Fibroblast of villous mesenchyme (primary cell): ENCODE measurements at regions not wholly inside any gene's neighbourhood (a gene's known extent, or its start where the extent isn't known, plus 50 kb on each side); places are given as distances from the start of the nearest gene placed in this dataset.

Experiments
- DNase-seq: peaks from one replicate; pipeline ENCODE4 v3.0.0-alpha.2; 2010; ENCODE audit warnings: low read depth
- H3K4me3 ChIP-seq: 2 replicates; pipeline ENCODE4 v1.5.1; 2011; ENCODE audit warnings: low read depth, mild to moderate bottlenecking, low read length
- TF ChIP-seq, protein P1 (sequence below): IDR thresholded peaks from 2 replicates; pipeline ENCODE4 v1.5.1; 2012; ENCODE audit warnings: low read depth, mild to moderate bottlenecking, low read length; ENCODE audit not compliant: insufficient read depth

DNA sequence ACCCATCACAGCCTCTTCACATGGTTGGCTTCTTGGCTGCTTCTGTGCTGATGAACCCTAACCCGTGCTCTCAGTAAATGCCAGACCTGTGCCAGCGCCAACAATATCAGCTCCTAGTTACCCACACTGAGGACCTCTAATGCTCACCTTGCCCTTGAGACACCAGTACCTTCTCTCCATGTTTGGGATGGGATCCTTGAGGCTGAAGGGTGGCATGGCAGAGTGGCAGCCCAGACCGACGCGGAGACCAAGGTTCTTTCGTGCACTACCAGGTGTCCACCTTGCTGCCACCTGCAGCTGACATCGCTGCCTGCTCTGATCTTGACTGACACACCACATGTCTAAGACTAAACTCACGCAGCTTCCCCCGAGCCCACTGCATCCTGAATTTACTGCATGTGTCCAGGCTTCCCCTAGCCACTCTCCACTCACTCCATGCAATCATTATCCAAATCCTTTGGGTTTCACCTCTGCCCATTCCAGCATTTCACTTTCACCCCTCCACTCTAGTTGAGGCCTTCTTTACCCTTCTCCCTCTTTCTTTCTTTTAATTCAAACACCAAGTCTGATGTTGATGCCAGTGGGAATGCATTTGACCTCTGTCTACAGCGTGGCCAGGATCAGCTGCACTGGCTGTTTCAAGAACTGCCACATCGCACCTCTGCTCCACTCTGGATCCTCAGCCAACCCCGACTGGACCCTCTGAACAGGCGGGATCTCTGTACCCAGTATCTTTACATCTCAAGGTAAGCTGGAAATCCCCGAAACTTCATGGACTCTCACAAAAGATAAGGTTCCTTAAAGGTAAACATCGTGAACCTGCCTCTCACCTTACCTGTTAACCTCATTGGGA lies 294.9 kb downstream of the GLRX3 start:
- no peak for DNase-seq
- TF ChIP-seq, protein P1, sequence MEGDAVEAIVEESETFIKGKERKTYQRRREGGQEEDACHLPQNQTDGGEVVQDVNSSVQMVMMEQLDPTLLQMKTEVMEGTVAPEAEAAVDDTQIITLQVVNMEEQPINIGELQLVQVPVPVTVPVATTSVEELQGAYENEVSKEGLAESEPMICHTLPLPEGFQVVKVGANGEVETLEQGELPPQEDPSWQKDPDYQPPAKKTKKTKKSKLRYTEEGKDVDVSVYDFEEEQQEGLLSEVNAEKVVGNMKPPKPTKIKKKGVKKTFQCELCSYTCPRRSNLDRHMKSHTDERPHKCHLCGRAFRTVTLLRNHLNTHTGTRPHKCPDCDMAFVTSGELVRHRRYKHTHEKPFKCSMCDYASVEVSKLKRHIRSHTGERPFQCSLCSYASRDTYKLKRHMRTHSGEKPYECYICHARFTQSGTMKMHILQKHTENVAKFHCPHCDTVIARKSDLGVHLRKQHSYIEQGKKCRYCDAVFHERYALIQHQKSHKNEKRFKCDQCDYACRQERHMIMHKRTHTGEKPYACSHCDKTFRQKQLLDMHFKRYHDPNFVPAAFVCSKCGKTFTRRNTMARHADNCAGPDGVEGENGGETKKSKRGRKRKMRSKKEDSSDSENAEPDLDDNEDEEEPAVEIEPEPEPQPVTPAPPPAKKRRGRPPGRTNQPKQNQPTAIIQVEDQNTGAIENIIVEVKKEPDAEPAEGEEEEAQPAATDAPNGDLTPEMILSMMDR = no peak
- no peak overlapping the region for H3K4me3 ChIP-seq

- TF ChIP-seq, protein P1 = no peak
- no peak overlapping the region for H3K4me3 ChIP-seq
- no peak for DNase-seq
Observed at GRCh38 chr10:130432271-130432670, 296.1 kb downstream of the GLRX3 start.

DNA sequence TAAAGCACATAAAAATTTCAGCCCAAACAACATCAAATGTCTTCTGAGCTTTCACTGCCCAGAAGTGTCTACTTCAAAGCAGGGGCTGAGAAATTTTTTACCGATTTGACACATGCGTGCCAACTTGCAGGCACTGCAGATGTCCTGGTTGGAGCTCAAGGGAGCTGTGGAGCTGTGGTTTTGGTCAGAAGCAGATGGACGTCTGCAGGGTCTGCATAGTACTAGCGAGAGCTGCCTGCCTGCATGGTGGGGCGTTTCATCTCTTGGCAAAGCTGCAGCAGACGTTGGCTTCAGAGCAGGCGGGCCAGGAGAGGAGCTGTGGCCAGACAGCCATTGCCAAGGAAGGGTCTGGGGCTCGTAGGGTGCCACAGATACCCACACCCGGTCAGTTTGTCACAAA lies 296.7 kb downstream of the GLRX3 start:
- no peak overlapping the region for H3K4me3 ChIP-seq
- DNase-seq = no peak

GRCh38 chr10:130434446-130435385 lies 298.5 kb downstream of the GLRX3 start:
- DNase-seq = no peak
- TF ChIP-seq, protein P1 = no peak
- no peak overlapping the region for H3K4me3 ChIP-seq

More for the DNA sequence above, 296.7 kb downstream of the GLRX3 start:
- TF ChIP-seq, protein P1 = no peak

DNA sequence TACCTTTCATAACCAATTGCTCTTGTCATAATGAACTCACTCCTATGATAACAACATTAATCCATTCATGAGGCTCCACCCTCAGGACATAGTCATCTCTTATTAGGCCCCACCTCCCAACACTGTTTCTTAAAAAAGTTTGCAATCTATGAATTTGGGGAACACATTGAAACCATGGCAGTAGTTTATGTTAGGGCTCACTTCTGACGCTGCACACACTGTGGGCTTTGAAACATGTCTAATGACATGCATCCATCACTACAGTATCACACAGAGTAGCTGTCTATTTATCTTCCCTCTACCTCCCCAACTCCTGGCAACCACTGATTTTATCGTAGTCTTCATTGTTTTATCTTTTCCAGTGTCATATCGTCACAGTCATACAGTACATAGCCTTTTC lies 299.8 kb downstream of the GLRX3 start:
- TF ChIP-seq, protein P1 = no peak
- no peak for DNase-seq
- H3K4me3 ChIP-seq = no peak overlapping the region

- TF ChIP-seq, protein P1 = no peak
- DNase-seq = no peak
- H3K4me3 ChIP-seq = no peak overlapping the region
Observed at GRCh38 chr10:130438861-130439260, 302.7 kb downstream of the GLRX3 start.
